ENCODE measurements at regions not wholly inside any gene's neighbourhood (a gene's known extent, or its start where the extent isn't known, plus 50 kb on each side); places are given as distances from the start of the nearest gene placed in this dataset.

DNA sequence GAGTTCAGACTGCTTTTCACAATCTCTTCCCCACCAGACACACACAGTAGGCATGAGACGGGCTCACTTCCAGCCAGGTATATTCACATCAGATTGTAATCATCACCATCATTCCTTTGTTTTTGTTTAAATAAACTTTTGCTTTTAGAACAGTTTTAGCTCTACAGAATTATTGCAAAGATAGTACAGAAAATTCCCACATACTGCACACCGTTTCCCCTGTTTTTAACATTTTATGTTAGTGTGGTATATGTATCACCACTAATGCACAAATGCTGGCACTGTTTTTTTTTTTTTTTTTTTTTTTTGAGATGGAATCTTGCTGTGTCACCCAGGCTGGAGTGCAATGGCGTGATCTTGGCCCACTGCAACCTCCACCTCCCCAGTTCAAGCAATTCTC is 83.3 kb upstream of the ANO1 start:
- Histone ChIP-seq H3K4me1 (no peaks in the 10 kb centered on the region), H3K27me3 (no peaks in the 10 kb centered on the region), H3K9me3 (replicated peaks) (no peaks in the 10 kb centered on the region), H3K27ac (no peak overlapping the region), H3K36me3 (no peaks in the 10 kb centered on the region), H3K4me3 (no peak overlapping the region)
- DNase-seq, result no peak

DNA sequence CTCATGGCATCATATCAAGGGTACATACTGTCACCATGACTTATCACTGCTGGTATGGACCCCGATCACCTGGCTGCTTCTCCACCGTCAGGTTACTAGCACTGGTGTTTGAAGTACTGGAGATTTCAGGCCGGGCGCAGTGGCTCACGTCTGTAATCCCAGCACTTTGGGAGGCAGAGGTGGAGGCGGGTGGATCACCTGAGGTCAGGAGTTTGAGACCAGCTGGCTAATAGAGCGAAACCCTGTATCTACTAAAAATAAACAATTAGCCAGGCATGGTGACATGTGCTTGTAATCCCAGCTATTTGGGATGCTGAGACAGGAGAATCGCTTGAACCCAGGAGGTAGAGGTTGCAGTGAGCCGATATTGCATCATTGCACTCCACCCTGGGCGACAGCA is 82.4 kb upstream of the ANO1 start:
- no peak for DNase-seq
- Histone ChIP-seq H3K4me1 (no peaks in the 10 kb centered on the region), H3K9me3 (replicated peaks) (no peaks in the 10 kb centered on the region)

DNA sequence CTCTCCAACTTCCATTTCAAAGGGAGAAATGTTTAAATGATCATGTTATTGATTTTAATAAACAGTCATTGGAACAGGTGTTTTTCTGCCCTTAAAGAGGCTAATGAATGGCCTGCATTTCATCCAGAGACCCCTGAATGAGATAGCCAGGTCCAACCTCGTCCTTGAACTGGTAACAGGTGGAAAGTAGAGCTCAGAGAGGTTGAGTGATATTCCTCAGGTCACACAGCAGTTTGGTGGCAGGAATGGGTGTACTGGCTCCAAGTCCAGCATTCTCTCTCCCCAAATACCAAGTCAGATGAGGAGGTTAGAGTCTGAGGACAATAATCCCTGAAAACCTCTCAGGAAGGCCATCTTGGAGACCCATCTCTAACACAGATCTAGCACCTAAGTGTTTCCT is 81.7 kb upstream of the ANO1 start:
- Histone ChIP-seq H3K4me3 (no peak overlapping the region), H3K27me3 (no peaks in the 10 kb centered on the region), H3K4me1 (no peaks in the 10 kb centered on the region), H3K36me3 (no peaks in the 10 kb centered on the region), H3K9me3 (replicated peaks) (no peaks in the 10 kb centered on the region), H3K27ac (no peak overlapping the region)
- DNase-seq, result no peak

More for the DNA sequence above, 82.4 kb upstream of the ANO1 start:
- no peaks in the 10 kb centered on the region for H3K27me3 ChIP-seq
- H3K4me3 ChIP-seq, result no peak overlapping the region
- no peaks in the 10 kb centered on the region for H3K36me3 ChIP-seq
- no peak overlapping the region for H3K27ac ChIP-seq

DNA sequence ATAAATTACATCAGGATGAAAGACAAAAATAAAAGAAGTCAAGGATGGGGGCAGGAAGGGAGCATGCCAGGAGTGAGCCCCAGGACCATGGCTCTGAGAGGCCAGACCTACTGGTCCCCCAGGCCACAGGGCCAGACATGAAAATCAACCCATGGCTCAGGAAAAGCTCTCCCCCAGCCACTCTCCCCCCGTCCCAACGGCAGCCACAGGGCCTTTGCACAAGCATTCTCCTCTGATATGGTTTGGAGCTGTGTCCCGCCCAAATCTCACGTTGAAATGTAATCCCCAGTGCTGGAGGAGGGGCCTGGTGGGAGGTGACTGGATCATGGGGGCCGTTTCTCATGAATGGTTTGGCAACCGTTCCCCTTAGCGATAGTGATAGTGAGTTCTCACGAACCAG is 80.8 kb upstream of the ANO1 start:
- no peaks in the 10 kb centered on the region for H3K36me3 ChIP-seq
- H3K4me3 ChIP-seq, result no peak overlapping the region
- no peak overlapping the region for H3K27ac ChIP-seq
- no peak for DNase-seq
- no peaks in the 10 kb centered on the region for H3K9me3 ChIP-seq (replicated peaks)
- no peaks in the 10 kb centered on the region for H3K4me1 ChIP-seq
- H3K27me3 ChIP-seq, result no peaks in the 10 kb centered on the region

DNA sequence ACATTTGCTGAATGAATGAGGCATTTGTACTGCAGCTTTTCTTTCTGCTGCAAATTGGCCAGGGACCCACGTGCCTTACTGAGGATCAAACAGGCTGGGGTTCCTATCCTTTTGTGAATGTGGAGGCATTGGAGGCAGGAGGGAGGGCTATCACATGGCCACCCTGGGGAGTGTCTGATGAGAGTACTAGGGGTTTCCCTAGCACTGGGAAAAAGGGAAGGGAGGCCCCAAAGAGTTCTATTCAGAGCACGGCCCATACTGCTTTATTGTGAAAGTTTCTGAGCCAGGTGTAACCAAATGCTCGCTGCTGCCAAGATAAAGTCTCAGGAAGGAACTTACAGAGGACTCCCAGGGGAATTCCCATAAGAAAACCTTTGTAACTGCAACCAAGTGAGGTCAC is 78.4 kb upstream of the ANO1 start:
- no peak overlapping the region for H3K27ac ChIP-seq
- H3K4me3 ChIP-seq, result no peak overlapping the region
- H3K36me3 ChIP-seq, result no peaks in the 10 kb centered on the region
- H3K9me3 ChIP-seq (replicated peaks), result no peaks in the 10 kb centered on the region
- no peak for DNase-seq
- H3K4me1 ChIP-seq, result no peaks in the 10 kb centered on the region
- no peaks in the 10 kb centered on the region for H3K27me3 ChIP-seq

DNA sequence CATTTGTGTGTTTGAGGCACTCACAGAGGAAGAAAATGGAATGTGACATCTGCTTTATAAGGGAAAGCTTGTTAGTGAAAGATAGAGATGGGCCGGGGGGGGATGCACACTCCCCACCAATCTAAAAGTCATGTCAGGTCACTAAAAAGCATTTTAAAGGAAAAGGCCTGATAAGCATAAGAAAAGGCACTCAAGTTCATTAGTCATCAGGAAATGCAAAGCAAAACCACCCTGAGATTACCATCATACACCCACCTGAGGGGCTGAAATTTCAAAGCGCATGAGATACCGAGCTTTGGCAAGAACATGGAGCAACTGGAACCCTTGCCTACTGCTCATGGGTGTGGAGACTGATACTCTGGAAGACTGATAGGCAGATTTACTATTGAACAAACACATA is 77.9 kb upstream of the ANO1 start:
- Histone ChIP-seq H3K9me3 (replicated peaks) (no peaks in the 10 kb centered on the region), H3K36me3 (no peaks in the 10 kb centered on the region), H3K27ac (no peak overlapping the region), H3K4me3 (no peak overlapping the region), H3K27me3 (no peaks in the 10 kb centered on the region), H3K4me1 (no peaks in the 10 kb centered on the region)
- DNase-seq, result no peak

DNA sequence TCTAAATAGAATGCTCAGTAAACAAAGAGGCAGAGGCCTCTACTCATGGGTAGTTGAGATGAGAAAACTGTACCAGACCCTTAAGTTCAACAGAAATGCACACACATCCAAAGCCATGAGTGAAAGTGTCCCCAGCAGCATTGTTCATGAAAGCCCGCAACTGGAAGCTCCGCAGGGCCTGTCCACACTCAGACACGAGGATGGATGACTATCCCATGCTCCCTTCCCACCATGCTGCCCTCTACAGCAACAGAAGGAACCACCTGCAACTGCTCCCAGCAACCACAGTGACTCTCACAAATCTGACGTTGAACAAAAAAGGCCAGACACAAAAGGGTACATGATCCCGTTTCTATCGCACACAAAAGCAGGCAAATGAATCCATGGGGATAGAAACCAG is 76.9 kb upstream of the ANO1 start:
- Histone ChIP-seq H3K27ac (no peak overlapping the region), H3K4me1 (no peaks in the 10 kb centered on the region), H3K36me3 (no peaks in the 10 kb centered on the region), H3K4me3 (no peak overlapping the region), H3K9me3 (replicated peaks) (no peaks in the 10 kb centered on the region), H3K27me3 (no peaks in the 10 kb centered on the region)
- DNase-seq, result no peak

DNA sequence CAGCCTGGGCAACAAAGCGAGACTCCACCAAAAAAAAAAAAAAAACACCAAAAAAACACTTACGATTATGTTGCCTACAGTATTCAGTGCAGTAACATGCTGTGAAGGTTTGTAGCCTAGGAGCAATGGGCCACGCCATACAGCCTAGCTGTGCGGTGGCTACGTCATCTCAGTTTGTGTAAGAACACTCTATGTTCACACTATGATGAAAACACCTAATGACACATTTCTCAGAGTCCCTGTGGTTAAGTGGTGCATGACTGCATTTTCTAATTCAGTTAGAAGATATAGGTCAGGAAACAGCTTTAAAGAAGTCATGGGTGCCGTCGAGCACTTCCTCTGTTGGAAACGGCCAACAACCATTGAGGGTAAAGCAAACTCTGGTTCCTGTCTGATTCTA is 75.7 kb upstream of the ANO1 start:
- no peaks in the 10 kb centered on the region for H3K27me3 ChIP-seq
- H3K36me3 ChIP-seq, result no peaks in the 10 kb centered on the region
- no peak overlapping the region for H3K27ac ChIP-seq
- no peaks in the 10 kb centered on the region for H3K9me3 ChIP-seq (replicated peaks)
- DNase-seq, result no peak
- no peaks in the 10 kb centered on the region for H3K4me1 ChIP-seq
- H3K4me3 ChIP-seq, result no peak overlapping the region

DNA sequence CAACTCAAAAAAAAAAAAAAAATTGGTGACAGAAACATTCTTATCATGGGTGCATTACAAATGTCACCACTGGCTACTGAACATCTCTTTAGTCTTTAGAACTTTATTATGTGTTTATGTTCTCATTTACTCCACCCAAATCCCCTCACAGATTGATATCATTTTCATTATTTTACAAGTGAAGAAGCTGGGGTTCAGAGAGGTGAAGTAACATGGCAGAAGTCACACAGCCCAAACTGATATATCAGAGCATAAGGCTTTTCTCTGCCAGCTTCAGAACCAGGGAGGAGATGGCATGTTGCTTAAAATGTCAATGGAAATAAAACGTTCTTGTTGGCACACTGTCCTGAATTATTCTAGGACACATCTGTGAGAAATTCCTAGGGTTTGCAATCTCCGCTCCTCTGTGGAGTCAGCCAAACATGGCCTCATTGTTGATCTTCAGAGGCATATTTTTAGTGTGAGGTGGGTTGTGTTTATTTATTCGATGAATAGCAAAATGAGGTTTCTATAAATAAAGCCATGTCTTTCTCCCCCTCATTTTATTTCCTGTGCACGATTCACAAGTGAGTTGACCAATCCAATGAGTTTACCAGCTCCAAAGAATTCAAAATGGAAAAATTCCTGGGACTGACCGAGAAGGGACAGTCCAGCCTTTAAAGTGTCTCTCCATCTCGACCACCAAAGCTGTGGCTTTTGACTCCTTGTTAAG is 72.9 kb upstream of the ANO1 start:
- no peak overlapping the region for H3K4me3 ChIP-seq
- H3K9me3 ChIP-seq (replicated peaks), result no peaks in the 10 kb centered on the region
- no peak for DNase-seq
- no peaks in the 10 kb centered on the region for H3K4me1 ChIP-seq
- H3K27ac ChIP-seq, result no peak overlapping the region
- no peaks in the 10 kb centered on the region for H3K27me3 ChIP-seq
- no peaks in the 10 kb centered on the region for H3K36me3 ChIP-seq

DNA sequence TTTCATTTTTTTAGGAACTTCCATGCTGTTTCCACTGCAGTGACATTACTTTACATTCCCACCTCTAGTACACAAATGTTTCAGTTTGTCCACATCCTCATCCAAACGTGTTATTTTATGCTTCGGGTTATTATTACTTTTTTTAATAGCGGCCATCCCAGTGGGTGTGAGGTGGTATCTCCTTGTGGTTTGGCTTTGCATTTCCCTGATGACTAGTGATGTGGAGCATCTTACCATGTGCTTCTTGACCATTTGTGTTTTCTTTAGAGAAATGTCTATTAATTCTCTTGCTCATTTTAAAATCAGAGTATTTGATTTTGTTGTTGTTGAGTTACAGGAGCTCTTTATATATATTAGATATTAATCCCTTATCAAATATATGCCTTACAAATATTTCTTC is 70.3 kb upstream of the ANO1 start:
- no peak for DNase-seq

DNA sequence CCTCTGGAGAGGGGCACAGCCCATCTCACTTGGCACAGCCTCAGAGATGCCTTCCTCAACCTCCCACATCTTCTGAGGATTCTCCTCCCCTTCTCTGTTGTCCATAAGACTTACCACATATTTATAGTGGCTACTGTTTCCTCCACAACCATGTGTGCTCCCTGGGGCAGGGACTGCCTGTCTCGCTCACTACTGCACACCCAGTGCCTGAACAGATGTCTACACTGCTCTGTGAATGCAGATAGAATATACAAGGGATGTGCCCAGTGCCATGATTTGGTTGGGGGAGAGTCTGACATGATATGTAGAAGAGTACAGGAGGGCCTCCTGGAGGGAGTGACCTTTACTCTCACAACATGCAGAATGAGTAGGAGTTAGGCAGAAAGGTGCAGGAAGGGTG is 67.3 kb upstream of the ANO1 start:
- Histone ChIP-seq H3K27me3 (no peaks in the 10 kb centered on the region), H3K27ac (no peak overlapping the region), H3K9me3 (replicated peaks) (no peaks in the 10 kb centered on the region), H3K36me3 (no peaks in the 10 kb centered on the region), H3K4me1 (no peaks in the 10 kb centered on the region), H3K4me3 (no peak overlapping the region)
- DNase-seq, result no peak

More for the DNA sequence above, 70.3 kb upstream of the ANO1 start:
- H3K27me3 ChIP-seq, result no peaks in the 10 kb centered on the region
- H3K9me3 ChIP-seq (replicated peaks), result no peaks in the 10 kb centered on the region
- H3K4me3 ChIP-seq, result no peak overlapping the region
- no peaks in the 10 kb centered on the region for H3K36me3 ChIP-seq
- no peak overlapping the region for H3K27ac ChIP-seq
- no peaks in the 10 kb centered on the region for H3K4me1 ChIP-seq

DNA sequence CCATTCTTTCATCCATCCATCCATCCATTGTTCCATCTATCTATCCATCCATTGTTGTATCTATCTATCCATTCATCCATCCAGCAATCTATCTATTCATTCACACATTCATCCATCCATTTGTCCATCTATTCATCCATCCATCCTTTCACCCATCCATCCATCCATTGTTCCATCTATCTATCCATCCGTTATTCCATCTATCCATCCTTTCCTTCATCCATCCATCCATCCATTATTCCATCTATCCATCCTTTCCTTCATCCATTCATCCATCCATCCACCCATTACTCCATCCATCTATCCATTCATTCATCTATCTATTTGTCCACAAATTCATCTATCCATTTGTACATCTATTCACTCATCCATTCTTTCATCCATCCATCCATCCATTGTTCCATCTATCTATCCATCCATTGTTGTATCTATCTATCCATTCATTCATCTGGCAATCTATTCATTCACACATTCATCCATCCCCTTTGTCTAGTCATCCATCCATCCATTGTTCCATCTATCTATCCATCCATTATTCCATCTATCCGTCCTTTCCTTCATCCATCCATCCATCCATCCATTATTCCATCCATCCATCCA is 65.9 kb upstream of the ANO1 start:
- no peak overlapping the region for H3K4me3 ChIP-seq
- H3K9me3 ChIP-seq (replicated peaks), result no peaks in the 10 kb centered on the region
- no peak for DNase-seq
- H3K27ac ChIP-seq, result no peak overlapping the region
- H3K27me3 ChIP-seq, result no peaks in the 10 kb centered on the region
- H3K4me1 ChIP-seq, result no peaks in the 10 kb centered on the region
- no peaks in the 10 kb centered on the region for H3K36me3 ChIP-seq

DNA sequence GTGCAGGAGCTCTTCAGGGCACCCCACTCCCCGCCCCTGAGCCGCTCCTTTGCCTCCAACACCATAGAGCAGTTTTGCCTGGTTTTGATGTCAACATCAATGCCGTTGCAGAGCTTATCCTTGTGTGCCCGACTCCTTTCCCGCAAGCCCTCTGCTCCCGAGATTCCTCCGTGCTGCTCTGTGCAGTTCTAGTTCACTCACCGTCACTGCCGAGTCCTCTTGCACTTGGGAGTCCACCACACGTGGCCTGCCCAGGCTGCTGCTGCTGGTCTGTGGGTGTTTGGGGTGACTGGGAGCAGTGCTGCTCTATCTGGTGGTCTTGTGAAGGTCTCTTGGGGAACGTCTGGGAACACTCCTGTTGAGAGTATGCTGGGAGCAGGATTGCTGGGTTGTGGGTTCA is 63.8 kb upstream of the ANO1 start:
- H3K36me3 ChIP-seq, result no peaks in the 10 kb centered on the region
- DNase-seq, result no peak
- no peaks in the 10 kb centered on the region for H3K27me3 ChIP-seq
- no peaks in the 10 kb centered on the region for H3K9me3 ChIP-seq (replicated peaks)
- H3K27ac ChIP-seq, result no peak overlapping the region
- no peaks in the 10 kb centered on the region for H3K4me1 ChIP-seq
- H3K4me3 ChIP-seq, result no peak overlapping the region

DNA sequence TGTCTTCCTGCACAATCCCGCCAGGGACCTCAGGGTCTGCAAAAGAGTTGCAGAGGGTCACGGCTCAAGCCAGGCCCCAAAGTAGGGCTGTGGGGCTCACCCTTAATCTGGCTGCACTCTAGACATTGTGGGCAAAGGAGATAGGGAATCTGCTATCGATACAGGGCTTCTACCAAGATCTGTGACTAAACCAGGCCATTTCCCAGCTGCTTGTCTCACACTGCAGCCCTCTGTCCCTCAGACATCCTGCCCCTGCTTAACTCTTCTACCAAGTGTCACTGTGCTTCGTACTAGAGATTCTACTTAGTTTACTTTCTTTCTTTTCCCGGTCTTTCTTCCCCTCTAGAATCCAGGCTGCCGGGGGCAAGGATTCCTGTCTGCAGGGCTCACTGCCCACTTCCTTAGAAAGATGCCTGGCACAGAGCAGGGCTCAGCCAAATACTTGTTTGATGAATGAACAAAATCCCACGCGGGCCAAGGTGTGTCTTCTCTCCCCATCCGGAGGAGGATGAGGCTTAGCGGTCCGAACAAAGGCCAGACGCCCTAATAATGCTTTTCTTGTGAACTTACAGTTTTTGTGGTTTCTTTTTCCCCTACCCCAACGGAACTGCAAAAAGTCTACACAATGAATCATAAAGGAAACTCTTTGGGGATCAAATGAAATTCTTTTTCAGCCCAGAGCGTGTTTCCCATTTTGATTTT is 61.3 kb upstream of the ANO1 start:
- no peak overlapping the region for H3K27ac ChIP-seq

DNA sequence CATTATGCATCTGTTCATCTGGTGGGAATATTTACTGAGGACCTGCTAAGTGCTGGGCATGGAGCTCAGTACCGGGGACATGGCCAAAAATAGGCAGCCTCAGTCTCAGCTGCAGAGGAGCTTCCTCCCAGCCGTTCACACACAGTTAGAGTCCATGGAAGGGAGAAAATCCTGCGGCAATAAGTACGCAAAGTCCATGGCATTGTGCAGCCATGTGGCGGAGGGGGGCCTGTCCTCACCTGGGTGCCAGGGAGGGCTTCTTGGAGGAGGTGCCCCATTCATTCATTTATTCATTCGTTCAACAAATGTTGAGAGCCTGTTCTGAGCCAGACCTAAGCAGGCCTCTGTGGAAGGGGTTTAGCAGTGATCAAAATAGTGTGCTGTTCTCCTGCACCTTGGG is 59.3 kb upstream of the ANO1 start:
- Histone ChIP-seq H3K27me3 (no peaks in the 10 kb centered on the region), H3K36me3 (no peaks in the 10 kb centered on the region), H3K4me3 (no peak overlapping the region), H3K27ac (no peak overlapping the region), H3K9me3 (replicated peaks) (no peaks in the 10 kb centered on the region), H3K4me1 (no peaks in the 10 kb centered on the region)
- no peak for DNase-seq

More for the DNA sequence above, 61.3 kb upstream of the ANO1 start:
- H3K27me3 ChIP-seq, result no peaks in the 10 kb centered on the region
- H3K4me1 ChIP-seq, result no peaks in the 10 kb centered on the region
- H3K4me3 ChIP-seq, result no peak overlapping the region
- DNase-seq, result no peak
- H3K9me3 ChIP-seq (replicated peaks), result no peaks in the 10 kb centered on the region
- no peaks in the 10 kb centered on the region for H3K36me3 ChIP-seq

DNA sequence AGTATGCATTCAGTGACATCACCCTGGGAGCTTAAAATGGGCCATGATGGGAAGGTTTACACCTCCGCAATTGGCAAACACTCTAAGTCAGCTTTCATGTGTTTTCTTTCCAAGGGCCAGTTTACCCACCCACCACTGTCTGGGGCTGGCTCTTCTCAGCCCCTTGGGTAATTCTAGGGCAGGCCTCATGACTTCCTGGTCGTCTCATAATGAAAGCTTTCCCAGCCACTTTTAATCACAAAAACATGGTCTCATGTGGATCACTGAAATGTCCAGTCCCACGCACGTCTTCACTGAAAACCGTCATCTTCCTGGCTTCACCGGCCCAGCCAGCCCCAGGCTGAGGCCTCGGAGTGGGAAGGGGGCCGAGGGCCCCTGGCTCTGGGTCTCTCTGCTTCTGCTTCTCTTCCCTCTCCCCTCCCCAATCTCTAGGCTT is 58.5 kb upstream of the ANO1 start:
- no peaks in the 10 kb centered on the region for H3K9me3 ChIP-seq (replicated peaks)
- H3K4me1 ChIP-seq, result no peaks in the 10 kb centered on the region
- no peaks in the 10 kb centered on the region for H3K27me3 ChIP-seq
- DNase-seq, result no peak
- H3K36me3 ChIP-seq, result no peaks in the 10 kb centered on the region
- H3K27ac ChIP-seq, result no peak overlapping the region
- no peak overlapping the region for H3K4me3 ChIP-seq

Measured in SJCRH30 (cell line).